Myocyte (in vitro differentiated cells): ENCODE measurements at regions not wholly inside any gene's neighbourhood (a gene's known extent, or its start where the extent isn't known, plus 50 kb on each side); places are given as distances from the start of the nearest gene placed in this dataset.

Source experiments
- DNase-seq: peaks from one replicate; pipeline ENCODE4 v3.0.0-alpha.2; 2012; ENCODE audit warnings: low read depth

- no peak for DNase-seq
These were observed 294.5 kb downstream of the BRD1 start for GRCh38 chr22:49532869-49533802.

DNA sequence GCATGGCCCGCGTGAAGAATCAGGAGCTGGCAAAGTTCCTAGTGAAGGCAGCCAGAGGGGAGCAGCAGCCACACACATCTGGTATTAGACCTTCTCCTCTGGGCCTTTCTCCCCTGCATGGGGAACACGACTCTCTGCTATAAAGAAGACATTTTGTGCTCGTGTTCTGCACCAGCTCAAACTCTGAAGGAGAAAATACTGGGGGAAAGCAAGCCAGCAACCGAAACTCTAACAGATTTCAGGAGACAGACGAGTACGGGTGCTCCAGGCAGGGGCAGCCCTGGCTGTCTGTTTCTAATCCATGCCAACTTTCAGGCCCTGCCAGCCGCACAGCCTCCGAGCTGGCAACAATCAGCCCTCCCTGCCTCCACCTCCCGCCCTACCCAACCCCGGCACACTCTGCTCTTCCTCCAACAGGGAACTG, 296.3 kb downstream of the BRD1 start:
- DNase-seq: no peak

GRCh38 chr22:49530671-49531367, 296.9 kb downstream of the BRD1 start:
- no peak for DNase-seq

DNA sequence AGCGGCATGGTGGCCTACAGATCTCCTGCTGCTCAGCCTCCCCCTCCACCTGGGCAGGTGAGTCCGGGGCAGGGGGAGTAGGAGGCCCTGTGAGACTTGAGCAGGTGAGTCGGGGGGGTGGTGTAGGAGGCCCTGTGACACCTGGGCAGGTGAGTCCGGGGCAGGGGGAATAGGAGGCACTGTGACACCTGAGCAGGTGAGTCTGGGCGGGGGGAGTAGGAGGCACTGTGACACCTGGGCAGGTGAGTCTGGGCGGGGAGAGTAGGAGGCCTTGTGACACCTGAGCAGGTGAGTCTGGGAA, 299.3 kb downstream of the BRD1 start:
- no peak for DNase-seq

DNA sequence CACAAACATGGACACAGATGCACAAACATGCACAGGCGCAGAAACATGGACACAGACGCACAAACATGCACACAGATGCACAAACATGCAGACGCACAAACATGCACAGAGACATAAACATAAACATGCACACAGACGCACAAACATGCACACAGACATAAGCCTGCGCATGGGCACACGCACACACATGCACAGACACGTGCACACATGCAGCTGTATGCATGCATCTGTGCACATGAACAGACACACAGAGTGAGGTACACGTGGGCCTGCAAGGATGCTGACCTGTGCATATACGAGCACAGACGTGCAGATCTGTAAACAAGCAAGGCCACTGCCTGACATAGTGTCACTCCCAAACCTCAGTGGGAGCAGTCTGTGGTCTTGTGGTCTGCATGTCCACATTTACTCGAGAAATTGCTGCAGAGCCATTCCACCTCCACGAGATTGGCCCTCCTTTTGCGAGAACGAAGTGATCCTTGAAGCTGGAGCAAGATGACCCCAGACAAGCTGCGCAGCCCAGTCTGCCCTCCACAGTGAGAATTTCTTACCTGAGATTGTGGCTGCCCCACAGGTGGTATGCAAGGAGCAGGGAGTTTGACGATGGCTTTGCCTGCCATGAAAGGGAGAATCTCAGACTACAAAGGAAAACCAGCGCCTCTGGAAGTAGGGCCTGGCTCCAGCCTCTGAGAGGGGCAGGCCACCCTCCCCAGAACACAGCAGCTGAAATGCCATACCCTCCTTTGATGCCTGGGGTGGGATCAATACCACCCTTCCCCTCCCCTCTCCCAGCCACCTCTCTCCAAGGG, 299.9 kb downstream of the BRD1 start:
- DNase-seq: no peak

DNA sequence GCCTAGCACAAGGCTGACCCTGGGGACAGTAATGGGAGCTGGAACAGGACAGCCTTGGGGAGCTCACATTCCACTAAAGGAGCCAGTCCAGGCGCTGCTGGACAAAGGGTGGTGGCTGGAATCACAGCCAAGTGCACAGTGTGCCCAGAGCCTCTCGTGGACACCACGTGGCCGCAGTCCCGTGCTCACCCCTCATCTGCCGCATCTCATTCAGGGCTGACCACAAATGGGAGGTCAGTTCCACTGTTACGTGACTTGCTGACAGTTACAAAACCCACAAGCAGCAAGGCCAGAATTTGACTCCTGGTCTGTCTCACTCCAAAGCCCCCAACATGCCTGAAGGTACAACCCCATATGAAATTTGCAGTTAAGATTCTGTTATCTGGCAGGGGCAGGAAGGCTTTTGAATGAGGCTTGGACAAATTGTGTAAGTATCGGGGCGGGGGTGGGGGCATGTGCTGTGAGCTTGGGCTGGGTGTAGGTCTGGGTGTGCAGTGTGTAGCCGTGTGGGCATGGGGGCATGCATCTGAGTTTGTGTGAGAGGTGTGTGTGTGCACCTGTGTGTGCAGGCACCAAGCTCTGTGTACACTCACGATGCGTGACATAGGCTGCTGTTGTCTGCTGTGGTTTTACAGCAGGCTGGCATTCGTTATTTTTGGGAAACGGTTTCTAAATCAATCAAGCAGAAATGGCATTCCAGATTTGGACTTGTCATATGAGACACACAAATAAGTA, 301.7 kb downstream of the BRD1 start:
- no peak for DNase-seq

DNA sequence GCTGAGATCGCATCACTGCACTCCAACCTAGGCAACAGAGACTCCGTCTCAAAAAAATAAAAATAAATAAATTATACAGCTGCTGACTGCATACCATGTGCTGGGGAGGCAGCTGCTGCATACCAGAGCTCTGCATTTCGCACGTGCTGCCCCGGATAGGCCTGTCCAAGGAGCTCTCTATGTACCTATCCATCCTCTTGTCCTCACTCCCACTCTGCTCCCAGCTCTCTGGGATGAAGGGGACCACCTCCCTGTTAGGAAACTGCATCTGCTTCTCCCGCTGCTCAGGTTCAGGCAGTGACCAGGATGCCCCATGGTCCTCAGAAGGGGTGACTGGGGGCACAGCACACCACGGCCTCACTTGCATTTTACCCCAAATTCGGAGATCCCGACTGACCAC, 302.3 kb downstream of the BRD1 start:
- DNase-seq: no peak

DNA sequence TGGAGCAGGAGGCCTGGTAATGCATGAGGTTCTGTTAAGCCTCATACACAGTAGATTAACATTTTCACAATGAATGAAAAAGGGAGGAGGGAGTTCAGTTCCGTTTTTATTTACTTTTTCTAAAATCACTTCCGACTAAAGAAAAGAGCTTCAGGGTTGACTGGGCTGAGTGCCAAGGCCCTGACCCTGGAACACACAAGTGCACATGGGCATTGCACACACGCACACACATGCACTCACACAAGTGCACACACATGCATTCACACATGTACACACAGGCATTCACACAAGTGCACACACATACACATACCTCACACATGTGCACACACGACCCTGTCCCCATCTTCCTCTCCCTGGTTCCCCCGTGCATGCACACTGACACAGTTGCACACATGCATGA, 303.3 kb downstream of the BRD1 start:
- DNase-seq: no peak

DNA sequence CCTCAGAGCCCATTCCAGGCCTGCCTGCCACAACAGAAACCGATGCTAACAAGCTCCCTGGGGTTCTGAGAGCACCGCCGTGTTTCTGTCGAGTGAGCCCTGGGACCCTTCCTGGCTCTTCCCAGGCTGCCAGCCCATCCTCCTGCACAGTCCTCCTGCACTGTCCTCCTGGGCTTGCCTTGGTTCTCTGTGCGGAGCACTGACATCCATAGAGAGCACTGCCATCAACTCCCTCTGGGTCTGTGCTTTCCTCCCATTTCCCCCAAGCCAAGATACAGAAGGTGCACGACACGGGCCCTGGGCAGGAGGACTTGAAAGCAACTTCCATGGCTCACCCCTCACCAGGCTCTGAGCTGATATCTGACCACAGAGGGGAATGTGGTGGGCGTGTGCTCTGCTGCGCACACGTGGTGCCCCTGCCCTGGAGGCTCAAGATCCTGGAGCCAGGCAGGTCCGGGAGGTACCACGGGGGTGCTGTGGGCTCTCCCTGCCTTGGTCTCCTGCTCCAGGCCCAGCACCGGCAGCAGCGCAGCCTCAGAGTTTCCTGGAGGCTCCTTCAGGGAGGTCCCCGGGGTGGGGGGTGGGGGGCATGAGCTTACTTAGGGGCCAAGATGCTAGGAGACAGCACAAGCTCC, 304.2 kb downstream of the BRD1 start:
- no peak for DNase-seq

DNA sequence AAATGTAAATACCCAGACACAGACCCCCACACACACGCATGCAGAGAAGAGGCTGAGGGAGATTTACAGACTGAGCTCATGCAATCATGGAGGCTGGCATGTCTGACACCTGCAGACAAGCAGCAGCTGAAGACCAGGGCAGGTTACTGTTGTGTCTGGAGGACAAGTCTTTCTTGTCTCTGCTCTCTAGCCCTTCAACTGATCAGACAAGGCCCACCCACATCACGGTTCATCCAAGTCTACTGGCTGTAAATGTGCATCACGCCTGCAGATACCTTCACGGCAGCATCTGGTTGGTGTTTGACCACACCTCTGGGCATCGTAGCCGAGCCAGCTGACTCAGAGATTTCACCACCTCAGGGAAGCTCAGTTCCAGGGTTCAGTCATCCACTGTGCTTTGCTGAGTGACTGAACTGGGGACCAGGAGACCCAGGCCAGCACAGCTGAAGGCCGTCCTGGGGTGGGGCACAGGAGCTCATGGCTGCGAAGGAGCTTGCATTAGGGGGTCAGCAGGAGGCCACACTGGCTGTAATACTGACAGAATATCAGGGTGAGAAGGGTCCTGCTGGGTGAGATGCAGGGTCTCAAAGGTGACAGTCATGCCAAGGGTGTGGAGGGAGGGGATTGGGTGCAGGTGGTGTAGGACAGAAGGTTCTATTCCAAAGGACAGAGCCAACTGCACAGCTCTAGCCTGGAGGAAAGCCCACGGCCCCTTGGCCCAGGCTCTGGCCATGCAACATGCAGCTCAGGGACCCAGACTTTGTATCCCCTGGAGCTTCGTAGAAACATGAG, 304.9 kb downstream of the BRD1 start:
- DNase-seq: no peak

DNA sequence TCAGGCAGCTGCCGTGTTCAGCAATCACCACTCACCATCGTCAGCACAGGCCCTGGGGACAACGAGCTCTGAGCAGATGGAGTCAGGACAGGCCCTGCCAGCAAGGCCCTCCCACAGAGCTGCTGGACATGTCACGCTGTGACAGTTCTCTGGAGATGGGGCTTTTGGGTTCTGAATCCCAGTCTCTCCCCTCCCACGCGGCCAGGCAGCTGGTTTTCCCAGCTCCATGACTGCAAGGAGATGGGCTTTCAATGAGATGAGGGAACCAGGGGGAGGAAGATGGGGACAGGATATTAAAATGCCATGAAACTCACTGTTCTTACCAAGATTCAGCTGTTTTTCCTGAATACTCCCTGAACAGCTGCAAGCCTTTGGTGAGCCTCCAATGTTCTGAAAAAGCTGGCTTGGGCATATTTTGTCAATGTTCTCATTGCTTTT, 305.9 kb downstream of the BRD1 start:
- DNase-seq: no peak

- no peak for DNase-seq
These were observed 308.4 kb downstream of the BRD1 start for GRCh38 chr22:49519117-49519737.

- DNase-seq: no peak
These were observed 309.2 kb downstream of the BRD1 start for GRCh38 chr22:49518436-49518970.

DNA sequence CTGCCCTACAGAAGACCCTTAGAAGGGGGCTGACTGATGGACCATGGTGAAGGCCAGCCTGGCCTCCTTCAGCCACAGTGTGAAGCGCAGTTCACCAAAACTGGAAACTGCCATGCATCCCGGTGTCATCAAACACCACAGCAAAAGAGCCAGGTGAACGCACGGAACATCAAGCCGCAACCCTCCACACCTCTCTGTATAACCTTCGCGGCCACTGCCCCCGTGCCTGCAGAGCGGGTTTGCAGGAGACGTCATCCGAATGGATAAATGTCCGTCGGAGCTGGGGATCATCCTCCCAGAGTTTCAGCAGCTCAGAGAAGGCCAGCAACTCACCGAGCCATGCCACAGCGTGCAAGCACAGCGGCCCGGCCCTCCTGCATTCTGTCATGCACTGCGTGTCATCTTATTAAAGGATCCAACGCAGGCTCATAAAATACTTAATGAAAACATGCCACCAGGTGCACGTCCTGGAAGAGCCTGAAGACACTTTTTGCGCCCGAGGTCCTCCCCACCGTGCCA, 309.9 kb downstream of the BRD1 start:
- DNase-seq: no peak

DNA sequence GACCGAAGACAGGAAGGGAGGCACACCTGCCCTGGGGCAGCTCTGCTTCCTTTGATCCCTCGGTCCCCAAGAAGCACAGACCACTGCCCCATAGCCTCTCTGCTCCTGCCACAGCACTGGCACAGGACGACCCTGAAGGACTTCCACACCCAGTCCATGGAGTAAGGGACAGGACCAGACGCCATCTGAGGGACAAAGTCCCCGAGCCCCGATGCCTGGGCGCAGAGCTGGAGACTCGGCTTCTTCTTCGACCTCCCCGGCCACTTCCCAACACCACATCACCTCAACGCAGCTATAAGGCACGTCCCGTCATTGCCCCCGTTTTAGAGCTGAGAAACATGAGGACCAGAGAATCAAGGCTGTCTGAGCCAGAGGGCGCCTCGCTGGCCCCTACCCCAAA, 310.5 kb downstream of the BRD1 start:
- no peak for DNase-seq

DNA sequence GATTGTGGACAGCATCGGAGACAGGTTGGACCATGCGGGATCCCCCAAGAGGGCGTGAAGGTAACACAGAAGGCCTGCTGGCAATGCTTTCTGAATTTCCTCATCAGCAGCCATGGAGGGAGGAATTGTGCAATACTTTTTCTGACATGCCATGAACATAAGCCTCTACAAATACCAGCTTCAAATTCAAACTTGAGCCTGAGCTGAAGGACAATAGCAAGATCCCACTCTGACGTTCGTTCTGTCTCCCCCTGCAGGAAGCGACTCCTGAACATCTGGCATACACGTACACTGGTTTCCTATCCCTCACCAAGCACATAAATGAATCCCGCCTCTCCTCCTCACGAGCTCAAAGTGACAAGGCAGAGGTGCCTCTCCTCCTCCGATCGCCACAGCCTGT, 312.2 kb downstream of the BRD1 start:
- DNase-seq: no peak

DNA sequence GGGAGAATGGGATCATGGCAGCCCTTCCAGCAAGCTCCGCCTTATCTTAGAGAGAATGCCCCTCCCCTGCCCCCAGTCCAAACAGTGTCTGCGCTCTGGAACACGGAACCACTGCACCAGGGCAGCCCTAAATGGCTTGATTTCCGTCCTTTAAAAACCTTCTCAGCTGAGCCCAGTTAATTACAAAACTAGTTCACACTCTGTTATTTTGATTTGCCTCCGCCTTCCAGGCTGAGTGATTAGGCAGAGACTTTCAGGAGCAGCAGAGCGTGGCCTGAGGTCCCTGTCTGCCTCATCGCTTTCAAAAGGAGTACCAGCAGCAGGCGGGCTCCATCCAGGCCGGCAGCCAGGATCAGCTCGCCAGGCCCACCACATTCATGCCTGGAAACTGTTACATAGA, 313.0 kb downstream of the BRD1 start:
- no peak for DNase-seq

DNA sequence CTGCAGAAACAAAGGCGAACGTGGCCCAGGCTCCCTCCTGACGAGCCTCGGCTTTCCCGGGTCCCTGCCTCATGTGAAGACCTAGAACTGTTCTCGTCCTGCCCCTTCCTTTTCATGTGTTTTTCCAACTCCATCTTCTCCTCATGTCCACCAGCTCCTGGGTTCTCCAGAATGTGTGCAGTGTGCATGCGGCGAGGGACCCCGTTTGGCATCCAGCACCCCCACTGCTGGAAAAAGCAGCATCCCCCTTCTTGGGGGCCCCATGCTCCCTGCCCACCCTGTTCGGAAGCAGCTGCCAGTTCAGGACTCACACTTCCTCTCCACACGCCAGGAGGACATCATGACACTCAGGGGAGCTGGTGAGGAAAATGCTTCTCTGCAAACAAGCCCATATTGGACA, 313.5 kb downstream of the BRD1 start:
- no peak for DNase-seq

DNA sequence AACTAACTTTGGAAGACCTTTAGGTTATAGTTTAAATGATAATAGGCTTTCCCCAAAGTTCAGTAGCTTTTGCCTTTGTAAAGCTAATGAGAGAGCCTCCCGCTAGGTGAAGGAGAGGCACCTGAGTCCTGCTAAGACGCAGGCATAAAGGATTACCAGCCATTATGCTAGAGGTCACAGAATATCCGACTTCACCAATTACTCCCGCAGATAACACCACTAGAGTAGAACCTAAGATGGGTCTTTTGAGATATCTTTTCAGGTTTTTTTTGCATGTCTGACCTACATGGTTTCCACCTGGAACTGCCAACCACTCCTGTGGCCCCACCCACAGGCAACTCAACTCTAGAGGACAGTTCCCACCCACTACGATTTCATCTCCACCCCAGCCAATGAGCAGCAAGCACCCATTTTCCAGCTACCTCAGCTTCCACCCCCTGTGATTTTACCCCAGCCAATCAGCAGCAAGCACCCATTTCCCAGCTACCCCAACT, 314.3 kb downstream of the BRD1 start:
- DNase-seq: no peak
